Endothelial cell of umbilical vein (primary cell): ENCODE measurements at regions not wholly inside any gene's neighbourhood (a gene's known extent, or its start where the extent isn't known, plus 50 kb on each side); places are given as distances from the start of the nearest gene placed in this dataset.

Source experiments
- BruUV-seq: library from RNA; stranded (reverse); fragments of 400-500 nt; replicated peaks from 2 replicates; lab custom pipeline; 2021; lab: Mats Ljungman, UMichigan
- CTCF ChIA-PET: fragments of 300-600, 350-600 bp; sonication (Branson Sonifier 250); formaldehyde crosslinking; loops from one replicate; lab custom pipeline; 2021; ENCODE audit warnings: antibody characterized with exemption, inconsistent platforms; lab: Charles Lee
- POLR2A ChIA-PET: fragments of 300-600, 350-600 bp; sonication (Branson Sonifier 250); formaldehyde crosslinking; loops from one replicate; lab custom pipeline; 2021; ENCODE audit warnings: antibody characterized with exemption, inconsistent platforms; lab: Charles Lee
- DNase-seq: peaks from one replicate; pipeline ENCODE4 v3.0.0-alpha.2; 2011; ENCODE audit warnings: low read depth, low spot score
- FAIRE-seq: peaks from 2 replicates; lab custom pipeline; 2011; peaks lifted over from hg19 to GRCh38; lab: Jason Lieb, UNC
- H2AFZ ChIP-seq: 2 replicates; pipeline ENCODE4 v1.6.0; 2012; ENCODE audit warnings: low read depth, low read length, control low read depth, inconsistent platforms
- H3K27ac ChIP-seq: 2 replicates; pipeline ENCODE4 v1.5.1; 2011; ENCODE audit warnings: low read depth, mild to moderate bottlenecking, control low read depth, low read length, moderate library complexity; ENCODE audit not compliant: insufficient read depth
- H3K27me3 ChIP-seq, 2 experiments: 2 replicates each; pipeline versions ENCODE4 v1.6.0 to v1.6.1; 2011; ENCODE audit warnings: low read length in 2 of 2, mixed read lengths in 1 of 2; ENCODE audit not compliant: control insufficient read depth in 2 of 2, insufficient read depth in 2 of 2
- H3K36me3 ChIP-seq, 2 experiments: 2 replicates in 1 of 2; 3 replicates in 1 of 2; pipeline ENCODE4 v1.5.1; 2011; ENCODE audit warnings: low read length in 2 of 2, mild to moderate bottlenecking in 1 of 2, moderate library complexity in 1 of 2; ENCODE audit not compliant: control insufficient read depth in 2 of 2, insufficient read depth in 2 of 2; ENCODE audit errors: extremely low read depth in 1 of 2
- H3K4me1 ChIP-seq: 3 replicates; pipeline ENCODE4 v1.5.1; 2011; ENCODE audit warnings: mild to moderate bottlenecking, low read length; ENCODE audit not compliant: control insufficient read depth, insufficient read depth; ENCODE audit errors: extremely low read depth
- H3K4me2 ChIP-seq: 2 replicates; pipeline ENCODE4 v1.6.1; 2011; ENCODE audit warnings: low read length, control low read depth, mixed read lengths; ENCODE audit not compliant: insufficient read depth
- H3K4me3 ChIP-seq, 3 experiments: fragments of 200-600 bp in 1 of 3; sonication (generic), shearing (Covaris generic) in 1 of 3; replicated peaks in 1 of 3; 2 replicates each; pipeline ENCODE4 v1.5.1; 2011 to 2016; ENCODE audit warnings: control low read depth in 3 of 3, low read length in 3 of 3, mild to moderate bottlenecking in 2 of 3, inconsistent platforms in 1 of 3, low read depth in 1 of 3, moderate library complexity in 1 of 3; ENCODE audit not compliant: insufficient read depth in 1 of 3
- H3K79me2 ChIP-seq: 2 replicates; pipeline ENCODE4 v1.6.0; 2012; ENCODE audit warnings: low read length, inconsistent platforms; ENCODE audit not compliant: control insufficient read depth, insufficient read depth
- H3K9ac ChIP-seq: replicated peaks from 2 replicates; pipeline ENCODE3; 2011; ENCODE audit warnings: low read length, control low read depth; ENCODE audit not compliant: insufficient read depth; ENCODE audit errors: extremely low read depth
- H3K9me1 ChIP-seq: replicated peaks from 3 replicates; pipeline ENCODE4 v1.6.0; 2011; ENCODE audit warnings: mild to moderate bottlenecking, low read length; ENCODE audit not compliant: control insufficient read depth, insufficient read depth; ENCODE audit errors: extremely low read depth
- H3K9me3 ChIP-seq: replicated peaks from 2 replicates; pipeline ENCODE4 v1.5.1; 2012; ENCODE audit warnings: low read length, inconsistent platforms; ENCODE audit not compliant: control insufficient read depth, insufficient read depth
- H4K20me1 ChIP-seq: replicated peaks from 2 replicates; pipeline ENCODE3; 2011; ENCODE audit warnings: mild to moderate bottlenecking, low read length; ENCODE audit not compliant: control insufficient read depth, insufficient read depth; ENCODE audit errors: extremely low read depth
- EZH2 ChIP-seq: IDR thresholded peaks from 2 replicates; pipeline ENCODE4 v1.6.1; 2012; ENCODE audit warnings: borderline replicate concordance, low read depth, mild to moderate bottlenecking, moderate library complexity, low read length, inconsistent platforms; ENCODE audit not compliant: severe bottlenecking
- FOS ChIP-seq: IDR thresholded peaks from 2 replicates; pipeline ENCODE4 v1.6.1; 2011; ENCODE audit warnings: mild to moderate bottlenecking, low read length, moderate library complexity, borderline replicate concordance; ENCODE audit not compliant: insufficient read depth
- GATA2 ChIP-seq: IDR thresholded peaks from 2 replicates; pipeline ENCODE4 v1.7.0; 2011; ENCODE audit warnings: low read depth, mild to moderate bottlenecking, moderate library complexity, mixed read lengths, low read length; ENCODE audit not compliant: insufficient read length, insufficient read depth
- JUN ChIP-seq: IDR thresholded peaks from 2 replicates; pipeline ENCODE4 v1.6.1; 2011; ENCODE audit warnings: borderline replicate concordance, low read depth; ENCODE audit not compliant: insufficient read length, insufficient read depth
- MYC ChIP-seq: IDR thresholded peaks from one replicate; pipeline ENCODE4 v1.6.1; 2011; ENCODE audit warnings: mild to moderate bottlenecking, low read depth, low read length
- POLR2A ChIP-seq: IDR thresholded peaks from 2 replicates; pipeline ENCODE4 v1.6.1; 2012; ENCODE audit warnings: low read depth, mild to moderate bottlenecking, control low read depth, low read length
- POLR2AphosphoS5 ChIP-seq: IDR thresholded peaks from 2 replicates; pipeline ENCODE4 v1.6.1; 2012; ENCODE audit warnings: low read depth, mild to moderate bottlenecking, control low read depth, low read length, moderate library complexity; ENCODE audit not compliant: insufficient read depth
- dilution Hi-C: fragments of 300-500 bp; cut with MboI; formaldehyde crosslinking; loops from one replicate; pipeline ENCODE4 v1.15.0; 2019; ENCODE audit warnings: low sequenced_read_pairs; ENCODE audit not compliant: extremely low pct_ligation_motif_present
- intact Hi-C: fragments of 100-400 bp; cut with micrococcal nuclease; formaldehyde crosslinking; loops from one replicate; pipeline ENCODE4 v1.10.0; 2022
- TF ChIP-seq, protein P1 (sequence below): IDR thresholded peaks from 2 replicates; pipeline ENCODE4 v1.6.1; 2011; ENCODE audit not compliant: insufficient read depth, insufficient read length
- TF ChIP-seq, protein P2 (sequence below), 2 donors: IDR thresholded peaks; 1 replicate in 1 of 2; 2 replicates in 1 of 2; pipeline ENCODE4 v1.5.1; 2011; ENCODE audit warnings: low read length in 2 of 2, mild to moderate bottlenecking in 2 of 2, moderate library complexity in 2 of 2, control low read depth in 1 of 2, inconsistent platforms in 1 of 2, low read depth in 1 of 2; ENCODE audit not compliant: insufficient read depth in 1 of 2; ENCODE audit errors: extremely low read depth in 1 of 2

DNA sequence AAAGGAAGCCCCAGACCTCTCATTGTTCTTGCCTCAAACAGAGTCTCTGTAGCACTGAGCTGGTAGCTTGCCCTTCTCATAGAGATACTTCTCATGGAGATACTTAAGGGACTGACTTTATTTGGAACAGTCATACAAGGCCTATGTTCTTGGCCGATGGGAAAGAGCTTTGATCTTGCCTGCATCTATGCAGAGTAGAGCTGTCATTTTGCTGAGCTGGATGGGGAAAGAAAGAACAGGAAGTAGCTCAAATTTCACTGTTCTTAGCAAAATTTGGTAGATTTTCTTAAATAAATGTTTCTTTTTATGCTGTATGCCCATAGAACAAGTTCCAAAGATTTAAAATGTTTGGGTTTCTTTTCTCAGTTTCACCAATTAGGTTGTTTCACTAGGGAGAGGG, 119.3 kb upstream of the SEC61G start:
- intact Hi-C loops (no loop called here), dilution Hi-C loops (no loop called here)
- ChIA-PET CTCF (interaction anchor here (1.0 to 1.8 kb wide), 3 partner anchors 23 to 377 kb away, joined by 3 to 14 read pairs (median 4); no protein-coding TSS in a partner anchor), POLR2A (no interaction called here)
- H3K9me3 ChIP-seq: no peaks in the 10 kb centered on the region
- DNase-seq (no peak), FAIRE-seq (no peak)
- no peak for TF ChIP-seq MYC
- TF ChIP-seq EZH2: no peak
- TF ChIP-seq, protein P1, sequence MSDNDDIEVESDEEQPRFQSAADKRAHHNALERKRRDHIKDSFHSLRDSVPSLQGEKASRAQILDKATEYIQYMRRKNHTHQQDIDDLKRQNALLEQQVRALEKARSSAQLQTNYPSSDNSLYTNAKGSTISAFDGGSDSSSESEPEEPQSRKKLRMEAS: no peak
- no peak for TF ChIP-seq POLR2AphosphoS5
- TF ChIP-seq FOS: no peak
- TF ChIP-seq, protein P2, sequence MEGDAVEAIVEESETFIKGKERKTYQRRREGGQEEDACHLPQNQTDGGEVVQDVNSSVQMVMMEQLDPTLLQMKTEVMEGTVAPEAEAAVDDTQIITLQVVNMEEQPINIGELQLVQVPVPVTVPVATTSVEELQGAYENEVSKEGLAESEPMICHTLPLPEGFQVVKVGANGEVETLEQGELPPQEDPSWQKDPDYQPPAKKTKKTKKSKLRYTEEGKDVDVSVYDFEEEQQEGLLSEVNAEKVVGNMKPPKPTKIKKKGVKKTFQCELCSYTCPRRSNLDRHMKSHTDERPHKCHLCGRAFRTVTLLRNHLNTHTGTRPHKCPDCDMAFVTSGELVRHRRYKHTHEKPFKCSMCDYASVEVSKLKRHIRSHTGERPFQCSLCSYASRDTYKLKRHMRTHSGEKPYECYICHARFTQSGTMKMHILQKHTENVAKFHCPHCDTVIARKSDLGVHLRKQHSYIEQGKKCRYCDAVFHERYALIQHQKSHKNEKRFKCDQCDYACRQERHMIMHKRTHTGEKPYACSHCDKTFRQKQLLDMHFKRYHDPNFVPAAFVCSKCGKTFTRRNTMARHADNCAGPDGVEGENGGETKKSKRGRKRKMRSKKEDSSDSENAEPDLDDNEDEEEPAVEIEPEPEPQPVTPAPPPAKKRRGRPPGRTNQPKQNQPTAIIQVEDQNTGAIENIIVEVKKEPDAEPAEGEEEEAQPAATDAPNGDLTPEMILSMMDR (IDR thresholded peaks at IDR 0.05; ENCODE audit: extremely low read depth in 1 of 2, insufficient read depth in 1 of 2, low read depth in 1 of 2, low read length in 2 of 2): no peak
- no peak for TF ChIP-seq JUN
- TF ChIP-seq GATA2: no peak
- TF ChIP-seq POLR2A: no peak
- no peaks in the 10 kb centered on the region for H3K4me1 ChIP-seq
- H2AFZ ChIP-seq: no peak overlapping the region
- no peaks in the 10 kb centered on the region for H3K36me3 ChIP-seq
- no peaks in the 10 kb centered on the region for H4K20me1 ChIP-seq
- no TSS peak for BruUV-seq
- no peak overlapping the region for H3K9ac ChIP-seq
- H3K27ac ChIP-seq: no peak overlapping the region
- H3K27me3 ChIP-seq: peaks cover 2 to 5% of the 10 kb centered on the region in 2 experiments
- H3K4me3 ChIP-seq: no peak overlapping the region
- H3K79me2 ChIP-seq: no peaks in the 10 kb centered on the region
- H3K9me1 ChIP-seq: no peaks in the 10 kb centered on the region
- H3K4me2 ChIP-seq: no peak overlapping the region
